GM10248 (cell line): ENCODE measurements at regions not wholly inside any gene's neighbourhood (a gene's known extent, or its start where the extent isn't known, plus 50 kb on each side); places are given as distances from the start of the nearest gene placed in this dataset.

ENCODE experiments used
- CTCF ChIA-PET: fragments of 300-600 bp; sonication (Branson Sonifier 250); formaldehyde crosslinking; extraction: SDS; loops from one replicate; lab custom pipeline; 2021; ENCODE audit warnings: antibody characterized with exemption; lab: Yijun Ruan, JAX
- POLR2A ChIA-PET: fragments of 350-650 bp; sonication (Branson Sonifier 250); formaldehyde crosslinking; extraction: SDS; loops from one replicate; lab custom pipeline; 2020; ENCODE audit warnings: antibody characterized with exemption; lab: Yijun Ruan, JAX
- DNase-seq: peaks from one replicate; pipeline ENCODE4 v3.0.0; 2012; ENCODE audit errors: extremely low spot score
- CTCF ChIP-seq: IDR thresholded peaks from 2 replicates; pipeline ENCODE4 v1.5.1; 2012; ENCODE audit warnings: mild to moderate bottlenecking, low read depth; ENCODE audit errors: extremely low read depth, missing control alignments, control extremely low read depth

- TF ChIP-seq CTCF: no peak
- no peak for DNase-seq
- ChIA-PET CTCF (no interaction called here), POLR2A (no interaction called here)
These were observed 346.4 kb upstream of the KCNMB2 start for GRCh38 chr3:178189854-178190253.

GRCh38 chr3:178193846-178194245 lies 342.4 kb upstream of the KCNMB2 start:
- CTCF ChIA-PET: no interaction called here
- no peak for TF ChIP-seq CTCF
- POLR2A ChIA-PET: no interaction called here
- no peak for DNase-seq

GRCh38 chr3:178194539-178194938 lies 341.7 kb upstream of the KCNMB2 start:
- ChIA-PET CTCF (interaction anchor here (0.9 to 1.1 kb wide), 3 partner anchors 11 to 19 kb away, joined by 3 to 4 read pairs (median 3); no protein-coding TSS in a partner anchor), POLR2A (no interaction called here)
- TF ChIP-seq CTCF: no peak
- DNase-seq: no peak

- no peak for TF ChIP-seq CTCF
- DNase-seq: no peak
- POLR2A ChIA-PET: no interaction called here
- CTCF ChIA-PET: interaction anchor here (1.4 kb wide), 1 partner anchor 8 kb away, joined by 3 read pairs; no protein-coding TSS in a partner anchor
These were observed 340.4 kb upstream of the KCNMB2 start for GRCh38 chr3:178195824-178196223.

- DNase-seq: no peak
- POLR2A ChIA-PET: no interaction called here
These were observed 337.9 kb upstream of the KCNMB2 start for GRCh38 chr3:178198329-178198728.

GRCh38 chr3:178200316-178200715 lies 335.9 kb upstream of the KCNMB2 start:
- CTCF ChIA-PET: no interaction called here
- POLR2A ChIA-PET: no interaction called here
- no peak for DNase-seq
- no peak for TF ChIP-seq CTCF

More at GRCh38 chr3:178198329-178198728, 337.9 kb upstream of the KCNMB2 start:
- CTCF ChIA-PET: no interaction called here
- no peak for TF ChIP-seq CTCF

- no peak for TF ChIP-seq CTCF
- no peak for DNase-seq
- ChIA-PET POLR2A (no interaction called here), CTCF (no interaction called here)
These were observed 334.5 kb upstream of the KCNMB2 start for GRCh38 chr3:178201714-178202113.
